ENCODE measurements at regions not wholly inside any gene's neighbourhood (a gene's known extent, or its start where the extent isn't known, plus 50 kb on each side); places are given as distances from the start of the nearest gene placed in this dataset.

GRCh38 chr2:157995117-157995516 lies 106.6 kb upstream of the UPP2 start:
- H3K4me3 ChIP-seq (ENCODE audit: insufficient read depth in 1 of 2, low read depth in 1 of 2, low read length in 2 of 2): no peak overlapping the region
- no peak overlapping the region for H4K91ac ChIP-seq (ENCODE audit: low read length)
- no peak overlapping the region for H2BK120ac ChIP-seq (ENCODE audit: low read depth, low read length)
- H3K36me3 ChIP-seq (ENCODE audit: control insufficient read depth in 1 of 2, insufficient read depth in 2 of 2, low read depth in 1 of 2, low read length in 2 of 2): no peaks in the 10 kb centered on the region
- 100% methylated on average over 1 of the region's 1 CpG for WGBS
- H3K4me2 ChIP-seq (ENCODE audit: low read length, poor library complexity, severe bottlenecking): no peak overlapping the region
- no peaks in the 10 kb centered on the region for H3K79me1 ChIP-seq (replicated peaks; ENCODE audit: low read length, poor library complexity, severe bottlenecking)
- H3K4me1 ChIP-seq (ENCODE audit: control insufficient read depth, insufficient read depth, low read depth, low read length): no peaks in the 10 kb centered on the region
- no peaks in the 10 kb centered on the region for H3K9me3 ChIP-seq (ENCODE audit: control insufficient read depth, low read length)
- DNase-seq: no peak
- H3K14ac ChIP-seq (ENCODE audit: low read length in 2 of 2): no peak overlapping the region
- H2BK15ac ChIP-seq (ENCODE audit: low read depth, poor library complexity, severe bottlenecking): no peak overlapping the region
- no peak overlapping the region for H4K8ac ChIP-seq (ENCODE audit: low read length)
- H3K9ac ChIP-seq (ENCODE audit: low read length): no peak overlapping the region
- no peak overlapping the region for H3K27ac ChIP-seq (ENCODE audit: low read length, poor library complexity, severe bottlenecking)
- no peak overlapping the region for H2BK5ac ChIP-seq (ENCODE audit: low read depth, low read length, poor library complexity, severe bottlenecking)
- no peak overlapping the region for H2BK12ac ChIP-seq (ENCODE audit: low read length in 2 of 2)
- no peaks in the 10 kb centered on the region for H3K27me3 ChIP-seq (ENCODE audit: control insufficient read depth in 1 of 2, insufficient read depth in 1 of 2, low read length in 2 of 2)
- no peak overlapping the region for H2AK5ac ChIP-seq (ENCODE audit: low read length, severe bottlenecking)
- no peak overlapping the region for H3K4ac ChIP-seq (ENCODE audit: low read depth in 1 of 2, low read length in 2 of 2)
- H2AFZ ChIP-seq (ENCODE audit: low read depth, low read length): no peak overlapping the region
- H3K23ac ChIP-seq (ENCODE audit: low read length in 2 of 2): no peak overlapping the region
- H3K18ac ChIP-seq (ENCODE audit: low read depth in 1 of 2, low read length in 2 of 2): no peak overlapping the region

GRCh38 chr2:157991932-157992331 lies 109.7 kb upstream of the UPP2 start:
- Histone ChIP-seq H2AK5ac (ENCODE audit: low read length, severe bottlenecking) (no peak overlapping the region), H3K4ac (ENCODE audit: low read depth in 1 of 2, low read length in 2 of 2) (no peak overlapping the region), H3K9ac (ENCODE audit: low read length) (no peak overlapping the region), H4K91ac (ENCODE audit: low read length) (no peak overlapping the region), H3K14ac (ENCODE audit: low read length in 2 of 2) (no peak overlapping the region), H3K79me1 (replicated peaks; ENCODE audit: low read length, poor library complexity, severe bottlenecking) (no peaks in the 10 kb centered on the region), H3K36me3 (ENCODE audit: control insufficient read depth in 1 of 2, insufficient read depth in 2 of 2, low read depth in 1 of 2, low read length in 2 of 2) (no peaks in the 10 kb centered on the region), H2BK120ac (ENCODE audit: low read depth, low read length) (no peak overlapping the region), H2BK5ac (ENCODE audit: low read depth, low read length, poor library complexity, severe bottlenecking) (no peak overlapping the region), H3K27me3 (ENCODE audit: control insufficient read depth in 1 of 2, insufficient read depth in 1 of 2, low read length in 2 of 2) (no peaks in the 10 kb centered on the region), H3K9me3 (ENCODE audit: control insufficient read depth, low read length) (no peaks in the 10 kb centered on the region), H3K18ac (ENCODE audit: low read depth in 1 of 2, low read length in 2 of 2) (no peak overlapping the region), H2BK15ac (ENCODE audit: low read depth, poor library complexity, severe bottlenecking) (no peak overlapping the region), H2AFZ (ENCODE audit: low read depth, low read length) (no peak overlapping the region), H3K23ac (ENCODE audit: low read length in 2 of 2) (no peak overlapping the region), H4K8ac (ENCODE audit: low read length) (no peak overlapping the region), H3K27ac (ENCODE audit: low read length, poor library complexity, severe bottlenecking) (no peak overlapping the region), H3K4me3 (ENCODE audit: insufficient read depth in 1 of 2, low read depth in 1 of 2, low read length in 2 of 2) (no peak overlapping the region), H2BK12ac (ENCODE audit: low read length in 2 of 2) (no peak overlapping the region), H3K4me1 (ENCODE audit: control insufficient read depth, insufficient read depth, low read depth, low read length) (no peaks in the 10 kb centered on the region), H3K4me2 (ENCODE audit: low read length, poor library complexity, severe bottlenecking) (no peak overlapping the region)
- DNase-seq: no peak
- 75% methylated on average over 5 of the region's 6 CpGs for WGBS

GRCh38 chr2:157990173-157990572 lies 111.5 kb upstream of the UPP2 start:
- Histone ChIP-seq H3K27ac (ENCODE audit: low read length, poor library complexity, severe bottlenecking) (no peak overlapping the region), H3K79me1 (replicated peaks; ENCODE audit: low read length, poor library complexity, severe bottlenecking) (no peaks in the 10 kb centered on the region), H3K4me1 (ENCODE audit: control insufficient read depth, insufficient read depth, low read depth, low read length) (no peaks in the 10 kb centered on the region), H3K27me3 (ENCODE audit: control insufficient read depth in 1 of 2, insufficient read depth in 1 of 2, low read length in 2 of 2) (no peaks in the 10 kb centered on the region), H3K9me3 (ENCODE audit: control insufficient read depth, low read length) (no peaks in the 10 kb centered on the region), H2BK5ac (ENCODE audit: low read depth, low read length, poor library complexity, severe bottlenecking) (no peak overlapping the region), H2BK12ac (ENCODE audit: low read length in 2 of 2) (no peak overlapping the region), H3K4ac (ENCODE audit: low read depth in 1 of 2, low read length in 2 of 2) (no peak overlapping the region), H4K91ac (ENCODE audit: low read length) (no peak overlapping the region), H2AK5ac (ENCODE audit: low read length, severe bottlenecking) (no peak overlapping the region), H3K9ac (ENCODE audit: low read length) (no peak overlapping the region), H3K4me2 (ENCODE audit: low read length, poor library complexity, severe bottlenecking) (no peak overlapping the region), H3K14ac (ENCODE audit: low read length in 2 of 2) (no peak overlapping the region), H2BK120ac (ENCODE audit: low read depth, low read length) (no peak overlapping the region), H3K23ac (ENCODE audit: low read length in 2 of 2) (no peak overlapping the region), H3K4me3 (ENCODE audit: insufficient read depth in 1 of 2, low read depth in 1 of 2, low read length in 2 of 2) (no peak overlapping the region), H4K8ac (ENCODE audit: low read length) (no peak overlapping the region), H3K18ac (ENCODE audit: low read depth in 1 of 2, low read length in 2 of 2) (no peak overlapping the region), H2AFZ (ENCODE audit: low read depth, low read length) (no peak overlapping the region), H3K36me3 (ENCODE audit: control insufficient read depth in 1 of 2, insufficient read depth in 2 of 2, low read depth in 1 of 2, low read length in 2 of 2) (no peaks in the 10 kb centered on the region), H2BK15ac (ENCODE audit: low read depth, poor library complexity, severe bottlenecking) (no peak overlapping the region)
- 49% methylated on average over 5 of the region's 5 CpGs for WGBS
- DNase-seq: no peak

- Histone ChIP-seq H2AFZ (ENCODE audit: low read depth, low read length) (no peak overlapping the region), H2BK12ac (ENCODE audit: low read length in 2 of 2) (no peak overlapping the region), H3K36me3 (ENCODE audit: control insufficient read depth in 1 of 2, insufficient read depth in 2 of 2, low read depth in 1 of 2, low read length in 2 of 2) (no peaks in the 10 kb centered on the region), H3K18ac (ENCODE audit: low read depth in 1 of 2, low read length in 2 of 2) (no peak overlapping the region), H3K4me3 (ENCODE audit: insufficient read depth in 1 of 2, low read depth in 1 of 2, low read length in 2 of 2) (no peak overlapping the region), H3K4me2 (ENCODE audit: low read length, poor library complexity, severe bottlenecking) (no peak overlapping the region), H4K8ac (ENCODE audit: low read length) (no peak overlapping the region), H3K9me3 (ENCODE audit: control insufficient read depth, low read length) (no peaks in the 10 kb centered on the region), H3K27me3 (ENCODE audit: control insufficient read depth in 1 of 2, insufficient read depth in 1 of 2, low read length in 2 of 2) (no peaks in the 10 kb centered on the region), H3K14ac (ENCODE audit: low read length in 2 of 2) (no peak overlapping the region), H2BK15ac (ENCODE audit: low read depth, poor library complexity, severe bottlenecking) (no peak overlapping the region), H3K27ac (ENCODE audit: low read length, poor library complexity, severe bottlenecking) (no peak overlapping the region), H3K4me1 (ENCODE audit: control insufficient read depth, insufficient read depth, low read depth, low read length) (no peaks in the 10 kb centered on the region), H3K9ac (ENCODE audit: low read length) (no peak overlapping the region), H4K91ac (ENCODE audit: low read length) (no peak overlapping the region), H3K79me1 (replicated peaks; ENCODE audit: low read length, poor library complexity, severe bottlenecking) (no peaks in the 10 kb centered on the region), H2BK120ac (ENCODE audit: low read depth, low read length) (no peak overlapping the region), H3K4ac (ENCODE audit: low read depth in 1 of 2, low read length in 2 of 2) (no peak overlapping the region), H2BK5ac (ENCODE audit: low read depth, low read length, poor library complexity, severe bottlenecking) (no peak overlapping the region), H3K23ac (ENCODE audit: low read length in 2 of 2) (no peak overlapping the region), H2AK5ac (ENCODE audit: low read length, severe bottlenecking) (no peak overlapping the region)
- no peak for DNase-seq
- WGBS: 95% methylated on average over 5 of the region's 5 CpGs
Measured at GRCh38 chr2:157989227-157989626, 112.4 kb upstream of the UPP2 start.
